NCI-H146 treated with DMSO at 0.1 percent for 48 hours (cell line): ENCODE measurements at regions not wholly inside any gene's neighbourhood (a gene's known extent, or its start where the extent isn't known, plus 50 kb on each side); places are given as distances from the start of the nearest gene placed in this dataset.
"Not testable (repeated sequence)": the region's sequence is repeated elsewhere in the genome, so short reads cannot be mapped to it uniquely, and the experiment has no call there.

Source experiments
- DNase-seq: peaks from one replicate; lab custom pipeline; 2025; ENCODE audit not compliant: unreplicated experiment; lab: John Stamatoyannopoulos, UW

GRCh38 chr6:15744818-15745402 lies 82.1 kb upstream of the DTNBP1 start:
- DNase-seq: no peak

- DNase-seq: not testable (repeated sequence)
Measured at GRCh38 chr6:15742013-15742412, 79.2 kb upstream of the DTNBP1 start.

GRCh38 chr6:15741405-15741804 lies 78.6 kb upstream of the DTNBP1 start:
- DNase-seq: no peak

GRCh38 chr6:15739867-15740266 lies 77.0 kb upstream of the DTNBP1 start:
- DNase-seq: no peak

GRCh38 chr6:15739353-15739752 lies 76.5 kb upstream of the DTNBP1 start:
- no peak for DNase-seq

GRCh38 chr6:15738195-15738594 lies 75.4 kb upstream of the DTNBP1 start:
- DNase-seq: not testable (repeated sequence)

GRCh38 chr6:15736297-15736696 lies 73.5 kb upstream of the DTNBP1 start:
- DNase-seq: peak; percentile 46

GRCh38 chr6:15735567-15736265 lies 72.9 kb upstream of the DTNBP1 start:
- peak; percentile 94 for DNase-seq

- DNase-seq: no peak
Measured at GRCh38 chr6:15734118-15734897, 71.5 kb upstream of the DTNBP1 start.

- DNase-seq: no peak
Measured at GRCh38 chr6:15730922-15731321, 68.1 kb upstream of the DTNBP1 start.

- DNase-seq: no peak
Measured at GRCh38 chr6:15730442-15730841, 67.6 kb upstream of the DTNBP1 start.

GRCh38 chr6:15722731-15723130 lies 59.9 kb upstream of the DTNBP1 start:
- no peak for DNase-seq

- DNase-seq: no peak
Measured at GRCh38 chr6:15716889-15717288, 54.1 kb upstream of the DTNBP1 start.

- no peak for DNase-seq
Measured at GRCh38 chr6:15715851-15716250, 53.0 kb upstream of the DTNBP1 start.

- DNase-seq: no peak
Measured at GRCh38 chr6:15715060-15715459, 52.2 kb upstream of the DTNBP1 start.

GRCh38 chr6:15714658-15715057 lies 51.8 kb upstream of the DTNBP1 start:
- DNase-seq: no peak

GRCh38 chr6:15713325-15713724 lies 50.5 kb upstream of the DTNBP1 start:
- DNase-seq: no peak

- DNase-seq: no peak
Measured at GRCh38 chr6:15712797-15713196, 50.0 kb upstream of the DTNBP1 start.
